ENCODE measurements at regions not wholly inside any gene's neighbourhood (a gene's known extent, or its start where the extent isn't known, plus 50 kb on each side); places are given as distances from the start of the nearest gene placed in this dataset.

- no peak for DNase-seq
- Histone ChIP-seq H3K27me3 (no peaks in the 10 kb centered on the region), H3K36me3 (no peaks in the 10 kb centered on the region), H3K4me1 (peaks cover 0 to 6% (median 0%) of the 10 kb centered on the region in 4 donors), H3K4me3 (no peak overlapping the region), H3K27ac (no peak overlapping the region), H3K9me3 (no peaks in the 10 kb centered on the region)
- intact Hi-C loops (cut with DNase I; ENCODE audit: low total_unique reads): no loop called here
- TF ChIP-seq CTCF (IDR thresholded peaks at IDR 0.05) (no peak), POLR2A (IDR thresholded peaks at IDR 0.05) (no peak), POLR2AphosphoS5 (IDR thresholded peaks at IDR 0.05) (no peak), EP300 (IDR thresholded peaks at IDR 0.05) (no peak)
- WGBS, 5 donors: 77 to 86% (median 80%) methylated on average over 5 of the region's 5 CpGs
These were observed 155.2 kb upstream of the UBE2E1 start for GRCh38 chr3:23650371-23651140.

GRCh38 chr3:23653647-23654525 lies 151.9 kb upstream of the UBE2E1 start:
- no peak overlapping the region for H3K27ac ChIP-seq
- 61 to 74% (median 65%) methylated on average over 9 of the region's 9 CpGs for WGBS, 5 donors
- peaks cover 0 to 5% (median 4%) of the 10 kb centered on the region in 4 donors for H3K9me3 ChIP-seq
- TF ChIP-seq CTCF (IDR thresholded peaks at IDR 0.05): no peak
- no peak for DNase-seq
- H3K4me1 ChIP-seq: peaks cover 0 to 6% (median 0%) of the 10 kb centered on the region in 4 donors
- H3K27me3 ChIP-seq: no peaks in the 10 kb centered on the region
- intact Hi-C loops (cut with DNase I; ENCODE audit: low total_unique reads): no loop called here
- H3K36me3 ChIP-seq: no peaks in the 10 kb centered on the region
- H3K4me3 ChIP-seq: no peak overlapping the region

- no peak for TF ChIP-seq EP300 (IDR thresholded peaks at IDR 0.05)
- no peak for TF ChIP-seq POLR2A (IDR thresholded peaks at IDR 0.05)
- TF ChIP-seq CTCF (IDR thresholded peaks at IDR 0.05): no peak
- no peak for TF ChIP-seq POLR2AphosphoS5 (IDR thresholded peaks at IDR 0.05)
- Histone ChIP-seq H3K9me3 (peaks cover 0 to 5% (median 4%) of the 10 kb centered on the region in 4 donors), H3K27ac (no peak overlapping the region), H3K4me1 (peaks cover 0 to 6% (median 0%) of the 10 kb centered on the region in 4 donors), H3K4me3 (no peak overlapping the region), H3K36me3 (no peaks in the 10 kb centered on the region), H3K27me3 (no peaks in the 10 kb centered on the region)
- intact Hi-C loops (cut with DNase I; ENCODE audit: low total_unique reads): no loop called here
- DNase-seq: no peak
- 81 to 96% (median 87%) methylated on average over 3 of the region's 3 CpGs for WGBS, 5 donors
These were observed 151.2 kb upstream of the UBE2E1 start for GRCh38 chr3:23654571-23654970.

GRCh38 chr3:23655749-23656148 lies 150.0 kb upstream of the UBE2E1 start:
- WGBS, 5 donors: 93 to 98% (median 94%) methylated on average over 3 of the region's 3 CpGs
- no peak overlapping the region for H3K27ac ChIP-seq
- no peaks in the 10 kb centered on the region for H3K27me3 ChIP-seq
- H3K36me3 ChIP-seq: no peaks in the 10 kb centered on the region
- no peak for DNase-seq
- no peak for TF ChIP-seq POLR2A (IDR thresholded peaks at IDR 0.05)
- TF ChIP-seq POLR2AphosphoS5 (IDR thresholded peaks at IDR 0.05): no peak
- no peak for TF ChIP-seq CTCF (IDR thresholded peaks at IDR 0.05)
- no peak for TF ChIP-seq EP300 (IDR thresholded peaks at IDR 0.05)
- no peak overlapping the region for H3K4me3 ChIP-seq
- H3K9me3 ChIP-seq: peaks cover 0 to 5% (median 4%) of the 10 kb centered on the region in 4 donors
- H3K4me1 ChIP-seq: peaks cover 0 to 2% (median 0%) of the 10 kb centered on the region in 4 donors
- intact Hi-C loops (cut with DNase I; ENCODE audit: low total_unique reads): no loop called here
